Hematopoietic multipotent progenitor cell treated with erythropoietin and hydrocortisone succinate and interleukin-3 and kit ligand, for 6 days (in vitro differentiated cells): ENCODE measurements at regions not wholly inside any gene's neighbourhood (a gene's known extent, or its start where the extent isn't known, plus 50 kb on each side); places are given as distances from the start of the nearest gene placed in this dataset.

Experiments
- DNase-seq: peaks from one replicate; pipeline ENCODE4 v3.0.0-alpha.2; 2015

DNA sequence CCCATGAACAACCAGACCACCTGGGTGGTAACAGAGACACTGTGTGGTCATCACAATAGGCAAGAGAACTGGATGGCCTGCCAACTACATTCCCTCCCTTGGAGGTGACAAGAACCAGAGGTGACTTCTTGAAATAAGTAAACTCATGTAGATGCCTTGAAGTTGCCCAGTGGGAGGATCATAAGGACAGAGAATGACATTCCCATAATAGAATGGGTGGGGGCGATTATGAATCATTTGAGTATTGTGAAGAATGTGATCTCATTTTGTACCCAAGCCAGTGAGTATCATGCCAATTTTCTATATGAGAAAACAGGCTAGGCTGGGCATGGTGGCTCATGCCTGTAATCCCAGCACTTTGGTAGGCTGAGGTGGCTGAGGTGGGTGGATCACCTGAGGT, 211.4 kb upstream of the GYPC start:
- DNase-seq = no peak

DNA sequence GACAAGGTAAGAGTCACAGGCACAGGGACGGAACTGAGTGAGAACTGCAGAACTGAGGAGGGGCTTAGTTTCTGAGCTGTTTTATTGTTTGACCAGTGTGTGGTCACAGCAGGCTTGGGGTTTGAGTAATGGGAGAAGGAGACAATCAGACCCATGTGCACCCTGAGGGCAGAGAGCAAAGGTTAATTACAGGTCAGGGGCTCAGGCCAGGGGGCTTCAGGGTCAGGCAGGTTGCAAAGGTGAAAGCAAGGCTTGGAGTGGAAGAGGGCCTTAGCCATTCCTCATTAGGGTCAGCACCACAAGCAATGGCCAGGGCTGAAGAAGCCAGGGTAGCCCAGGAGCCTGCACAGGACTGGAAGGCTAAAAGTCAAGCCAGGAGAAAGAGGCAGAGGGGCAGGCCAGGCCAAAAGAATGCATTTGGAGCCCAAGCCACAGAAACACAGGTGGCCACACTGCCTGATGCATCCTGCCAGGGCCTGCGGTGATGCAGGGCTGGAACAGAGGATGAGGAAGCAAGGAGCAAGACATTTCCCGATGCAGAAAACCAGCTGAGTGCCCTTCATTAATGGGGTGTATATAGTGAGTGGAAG, 209.8 kb upstream of the GYPC start:
- DNase-seq = no peak

DNA sequence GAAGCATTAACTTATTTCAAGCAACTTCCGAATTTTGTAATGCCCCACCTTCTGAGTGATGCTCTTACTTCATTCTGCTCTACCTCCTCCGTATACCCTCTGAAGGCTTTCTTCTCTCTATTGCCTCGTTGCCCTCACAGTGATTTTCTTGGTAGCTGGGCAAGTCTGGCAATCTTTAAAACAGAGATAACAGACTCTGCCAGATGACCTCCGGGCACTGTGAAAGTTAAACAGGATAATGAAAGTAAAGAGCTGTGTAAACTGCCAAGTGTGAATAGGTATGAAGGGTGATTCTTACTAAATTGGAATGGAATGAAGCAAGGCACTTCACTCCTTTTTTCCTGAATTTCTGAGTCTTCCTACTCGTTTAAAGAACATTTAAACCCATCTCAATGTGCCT, 207.3 kb upstream of the GYPC start:
- no peak for DNase-seq

DNA sequence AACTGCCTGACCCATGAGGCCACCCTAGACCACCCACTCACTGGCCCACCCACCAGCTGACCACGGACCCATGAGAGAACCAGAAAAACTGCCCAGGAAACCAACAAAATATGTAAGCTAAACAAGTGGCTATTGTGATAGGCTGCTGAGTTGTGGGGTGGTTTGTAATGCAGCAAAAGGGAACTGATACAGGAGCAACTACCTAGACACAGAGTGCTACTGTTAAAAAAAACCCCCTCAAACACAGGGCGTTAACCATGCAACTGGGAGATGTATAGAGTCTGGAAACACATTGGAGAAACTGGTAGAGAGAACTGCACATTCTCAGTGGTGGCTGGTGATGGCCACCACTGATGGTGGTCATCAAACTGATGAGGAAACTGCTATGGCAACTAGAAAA, 206.3 kb upstream of the GYPC start:
- no peak for DNase-seq

DNA sequence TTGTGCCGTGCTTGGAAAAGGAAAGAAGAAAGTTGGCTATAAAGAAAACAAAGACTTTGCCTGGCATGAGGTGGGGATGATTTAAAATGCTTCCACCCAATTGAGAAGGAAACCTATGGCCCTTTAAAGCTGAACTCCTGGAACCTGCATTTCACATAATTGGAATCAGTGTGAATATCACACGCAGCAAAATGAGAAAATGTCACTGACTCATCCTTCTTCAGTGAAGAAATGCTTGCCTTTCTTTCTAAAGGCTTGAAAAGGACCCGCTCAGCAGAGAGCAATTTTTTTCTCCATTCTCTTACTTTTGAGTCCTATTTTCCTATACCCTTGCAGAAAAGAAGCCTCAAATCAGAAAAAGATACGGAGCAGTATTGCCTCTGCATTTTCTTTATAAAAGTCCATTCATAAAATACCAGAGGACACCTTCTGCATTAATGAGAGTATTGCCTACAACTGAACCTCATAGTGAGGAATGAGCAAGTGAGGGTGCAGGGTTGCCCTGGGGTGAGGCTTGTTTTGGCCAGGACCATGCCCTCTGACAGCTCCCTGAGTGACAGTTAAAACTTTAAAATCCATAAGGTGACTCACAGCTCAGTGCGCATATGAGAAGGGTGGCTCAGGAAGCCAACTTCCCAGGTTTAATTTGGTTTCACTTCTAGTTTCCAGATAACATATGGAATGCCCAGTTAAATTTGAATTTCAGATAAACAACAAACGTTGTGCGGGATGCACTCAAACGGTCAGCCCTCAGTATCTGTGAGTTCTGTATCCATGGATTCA, 191.9 kb upstream of the GYPC start:
- no peak for DNase-seq

DNA sequence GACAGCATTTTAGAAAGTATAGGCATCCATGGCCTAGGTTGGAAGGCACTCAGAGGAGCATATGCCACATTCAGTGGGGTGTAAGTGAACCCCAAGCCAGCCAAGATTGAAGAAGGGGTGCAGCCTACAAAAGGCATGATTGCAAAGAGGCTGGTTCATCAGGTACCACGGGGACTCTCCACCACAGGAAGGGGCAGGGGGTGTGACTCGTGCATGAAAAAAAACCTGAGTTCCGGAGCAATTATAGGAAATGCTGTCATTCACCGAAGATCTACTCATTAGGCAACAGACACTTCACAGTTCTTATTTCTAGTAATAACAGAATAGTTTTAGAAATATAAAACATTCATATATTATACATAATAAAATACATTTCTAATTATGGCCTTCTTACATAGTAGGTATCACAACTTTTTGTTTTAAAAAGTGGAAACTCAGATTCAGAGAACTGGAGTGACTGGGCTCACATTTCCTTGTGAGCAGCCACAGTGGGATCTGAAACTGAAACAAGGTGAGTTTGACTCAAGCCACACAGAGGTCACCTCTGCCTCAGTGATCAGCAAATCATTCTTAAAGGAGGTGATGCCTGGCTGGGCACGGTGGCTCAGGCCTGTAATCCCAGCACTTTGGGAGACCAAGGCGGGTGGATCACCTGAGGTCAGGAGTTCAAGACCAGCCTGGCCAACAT, 188.4 kb upstream of the GYPC start:
- DNase-seq = no peak

DNA sequence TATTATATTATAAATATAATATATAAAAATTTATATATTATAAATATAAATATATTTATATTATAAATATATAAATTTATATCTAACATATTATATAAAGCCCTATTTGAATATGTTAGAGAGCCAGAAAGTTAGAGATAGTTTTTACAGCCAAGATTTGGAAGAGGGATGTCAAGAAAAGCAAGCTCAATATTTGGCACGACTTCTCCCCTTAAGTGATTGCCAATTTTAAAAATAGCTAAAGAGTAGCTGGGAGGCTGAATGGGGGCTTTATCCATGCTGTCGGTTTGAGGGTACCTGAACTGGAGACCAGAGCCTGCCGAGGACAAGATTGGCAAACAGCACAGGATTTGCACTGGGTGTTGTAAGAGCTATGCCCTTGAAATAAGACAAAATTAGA, 180.9 kb upstream of the GYPC start:
- DNase-seq = no peak

DNA sequence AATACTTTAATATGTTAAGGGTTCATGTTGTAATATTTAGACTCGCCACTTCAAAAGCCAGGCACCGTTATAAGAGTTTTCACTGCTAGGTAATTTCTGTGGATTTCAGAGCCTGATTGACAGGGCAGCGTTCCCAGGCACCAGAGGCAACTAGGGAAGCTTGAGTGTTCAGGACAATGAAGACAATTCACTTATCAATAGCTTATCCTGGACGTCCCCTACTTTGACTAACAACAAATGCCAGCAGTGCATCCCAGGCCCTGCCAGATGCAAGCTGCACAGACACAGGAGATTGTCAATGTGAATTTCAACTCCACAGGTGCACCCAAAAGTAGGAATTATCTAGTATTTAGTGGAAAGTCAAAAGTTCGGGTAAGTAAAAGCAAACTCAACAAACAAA, 179.3 kb upstream of the GYPC start:
- DNase-seq = no peak

DNA sequence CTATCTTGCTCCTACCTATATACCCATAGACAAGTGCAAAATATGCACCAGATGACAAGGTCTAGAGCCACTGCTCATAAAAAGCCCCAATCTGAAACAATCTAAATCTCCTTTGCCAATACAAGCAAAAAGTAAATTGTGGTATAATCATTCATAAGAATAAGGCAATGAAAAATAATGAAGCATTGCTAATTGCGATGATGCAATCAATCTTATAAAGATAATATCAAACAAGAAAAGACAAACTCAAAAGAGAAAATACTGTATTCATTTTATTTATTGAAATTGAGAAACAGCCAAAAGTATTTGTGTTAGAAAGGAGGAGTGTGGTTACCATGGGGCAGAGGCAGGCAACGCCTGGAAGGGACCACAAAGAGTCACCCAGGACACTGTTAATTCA, 175.9 kb upstream of the GYPC start:
- DNase-seq = no peak

DNA sequence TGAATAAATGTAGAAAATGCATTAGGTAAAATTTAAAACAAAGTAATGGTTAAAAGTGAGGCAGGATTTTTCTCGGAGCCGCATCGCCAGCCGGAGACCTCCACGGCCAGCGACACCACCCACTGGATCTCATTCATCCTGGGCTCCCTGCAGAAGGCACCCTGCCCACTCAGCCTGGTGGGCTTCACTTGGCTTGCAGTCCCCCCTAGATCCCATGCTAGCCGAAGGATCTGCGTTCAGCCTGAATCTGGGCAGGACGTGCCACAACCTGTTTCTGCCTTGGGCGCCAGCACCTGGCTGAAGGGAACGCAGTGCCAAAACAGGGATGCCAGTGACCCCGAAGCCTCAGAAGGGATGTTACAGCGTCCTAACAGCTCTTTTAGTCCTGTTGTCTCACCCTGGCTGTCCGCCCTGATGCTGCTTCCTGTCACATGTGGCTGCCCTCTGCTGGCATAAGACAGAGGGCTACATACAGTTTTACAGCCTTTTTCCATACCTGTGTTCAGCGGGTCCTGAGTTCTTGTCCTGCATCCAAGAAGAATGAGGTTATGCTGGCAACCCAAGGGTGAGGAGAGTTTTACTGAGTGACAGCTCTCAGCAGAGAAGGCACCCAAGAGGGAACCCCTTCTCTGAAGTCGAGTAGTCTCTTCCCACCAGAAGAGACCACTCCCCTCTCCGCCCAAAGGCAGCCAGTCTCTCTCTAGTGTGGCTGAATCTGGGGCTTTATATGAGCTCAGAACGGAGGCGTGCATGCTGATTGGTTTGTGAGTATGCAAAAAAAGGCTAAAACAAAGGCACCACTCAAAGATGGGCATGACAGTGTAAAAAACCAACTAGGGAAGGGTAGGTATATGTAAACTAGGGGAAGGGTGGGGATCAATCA, 173.1 kb upstream of the GYPC start:
- peak; percentile 21 for DNase-seq

DNA sequence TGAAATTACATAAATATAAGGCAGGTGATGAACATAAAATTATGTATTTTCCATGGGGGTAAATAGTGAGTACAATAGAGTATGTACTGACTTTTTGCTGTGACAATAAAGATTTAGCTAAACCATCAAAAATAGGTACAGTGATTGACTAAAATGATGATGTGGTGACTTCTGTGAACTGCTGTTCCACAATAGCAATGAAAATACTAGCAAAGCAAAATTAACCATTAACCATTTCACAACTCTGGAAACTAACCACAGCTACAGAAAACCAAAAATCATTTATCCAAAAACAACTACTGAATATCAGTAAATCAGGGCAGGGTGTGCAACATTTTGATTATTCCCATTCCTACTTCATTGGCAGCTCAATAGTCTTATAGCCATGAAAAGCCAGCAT, 161.4 kb upstream of the GYPC start:
- DNase-seq = no peak

DNA sequence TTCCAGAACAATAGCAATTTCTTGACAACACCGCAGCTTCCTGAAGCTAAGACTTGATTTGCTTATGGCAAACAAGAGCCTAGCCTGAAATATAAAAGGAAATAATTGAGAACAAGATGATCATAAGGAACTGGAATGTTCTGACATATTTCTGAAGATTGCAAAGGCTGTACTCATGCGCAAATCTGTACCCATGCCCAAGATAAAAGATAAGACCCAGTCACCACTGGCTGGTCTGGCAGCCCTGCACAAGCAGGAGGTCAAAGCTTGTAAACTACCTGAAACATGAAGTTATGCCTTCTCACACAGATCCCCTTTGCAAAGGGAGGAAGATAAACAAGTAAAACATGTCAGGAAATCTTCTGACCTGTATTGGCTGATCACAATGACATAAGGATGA, 160.8 kb upstream of the GYPC start:
- DNase-seq = no peak

DNA sequence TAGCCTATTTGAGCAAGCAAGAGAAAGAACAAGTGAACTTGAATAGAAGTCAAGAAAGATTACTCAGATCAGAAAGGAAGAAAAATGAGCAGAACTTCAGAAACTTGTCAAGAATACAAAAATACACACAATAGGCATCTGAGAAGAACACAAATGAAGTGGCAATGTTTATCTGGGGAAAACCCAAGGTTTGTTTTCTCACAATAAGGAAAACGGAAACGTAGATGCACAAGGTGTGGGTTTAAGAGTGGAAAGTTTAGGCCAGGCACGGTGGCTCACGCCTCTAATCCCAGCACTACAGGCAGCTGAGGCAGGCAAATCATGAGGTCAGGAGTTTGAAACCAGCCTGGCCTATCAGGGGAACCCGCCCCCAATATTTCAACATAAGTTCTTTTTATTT, 159.5 kb upstream of the GYPC start:
- DNase-seq = no peak

DNA sequence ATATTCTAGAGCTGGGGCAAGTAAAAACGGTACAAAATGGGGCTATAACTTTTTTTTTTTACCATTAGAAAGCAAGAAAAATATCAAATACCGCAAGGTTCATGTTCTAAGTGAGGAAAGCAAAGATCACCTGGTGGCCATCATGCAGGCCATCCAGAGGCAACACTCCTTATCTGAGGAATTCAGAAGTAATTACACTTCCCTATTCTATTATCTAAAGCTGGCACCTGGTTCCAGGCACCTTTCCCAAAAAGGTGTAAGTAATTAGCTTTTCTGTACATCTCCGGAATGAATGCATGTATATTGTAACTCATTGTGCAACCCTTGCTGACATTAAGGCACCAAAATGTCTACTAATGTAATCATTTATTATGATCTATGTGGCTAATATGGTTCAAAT, 152.5 kb upstream of the GYPC start:
- DNase-seq = no peak

DNA sequence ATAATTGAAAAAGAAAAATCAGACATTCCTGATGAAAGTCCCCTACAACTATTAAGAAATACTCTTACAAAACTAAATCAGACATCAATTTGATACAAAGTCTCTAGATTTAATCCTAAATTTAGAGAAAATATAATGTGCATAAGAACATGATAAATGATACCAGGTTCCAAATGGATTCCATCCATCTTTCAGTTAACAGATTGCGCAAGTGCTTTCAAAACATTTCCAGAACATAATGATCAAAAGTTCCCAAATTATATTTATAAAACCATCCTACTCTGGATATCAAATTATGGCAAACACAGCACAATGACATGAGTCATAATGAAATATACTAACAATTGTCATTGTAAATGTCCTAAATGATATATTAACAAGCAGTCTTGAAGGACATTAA, 151.0 kb upstream of the GYPC start:
- no peak for DNase-seq

DNA sequence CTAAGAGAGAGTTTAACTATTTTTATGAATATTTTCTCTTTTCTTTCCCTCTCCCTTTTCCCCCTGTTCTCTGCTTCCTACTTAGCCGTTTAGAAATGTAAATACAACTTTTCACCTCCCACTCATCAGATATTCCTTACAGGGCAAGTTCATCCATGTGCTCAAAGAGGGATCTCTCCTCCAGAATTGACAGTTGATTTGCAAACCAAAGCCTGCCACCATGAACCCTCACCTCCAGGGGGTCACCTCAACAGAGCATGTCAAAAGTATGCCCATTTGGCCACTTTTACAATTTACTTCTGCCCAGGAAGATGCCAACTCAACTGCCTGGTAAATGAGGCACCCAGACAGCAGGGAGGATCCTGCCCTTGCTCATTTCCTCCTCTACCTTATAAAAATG, 149.2 kb upstream of the GYPC start:
- DNase-seq = no peak

DNA sequence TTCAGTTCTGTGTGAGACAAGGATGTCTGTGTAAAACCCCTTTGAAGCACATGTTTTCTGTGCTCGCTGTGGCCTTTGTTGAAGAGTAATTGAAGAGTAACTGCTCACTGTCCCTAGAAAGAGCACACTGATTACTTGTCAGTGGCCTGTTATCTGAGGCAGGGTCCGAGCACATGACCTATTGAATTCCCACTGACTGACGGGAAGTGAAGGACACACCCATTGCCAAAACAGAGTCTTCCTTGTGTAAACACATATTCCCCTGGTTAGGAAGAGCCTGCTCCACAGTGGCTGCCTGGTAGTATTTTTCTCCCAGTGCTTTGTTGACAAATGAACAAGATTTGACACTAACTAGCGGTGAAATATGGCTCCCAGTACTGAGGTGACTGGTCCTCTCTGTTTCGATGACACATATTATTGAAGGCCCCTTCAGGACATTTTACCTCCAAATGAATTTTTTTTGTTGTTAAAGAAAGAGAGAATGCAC, 148.5 kb upstream of the GYPC start:
- no peak for DNase-seq

DNA sequence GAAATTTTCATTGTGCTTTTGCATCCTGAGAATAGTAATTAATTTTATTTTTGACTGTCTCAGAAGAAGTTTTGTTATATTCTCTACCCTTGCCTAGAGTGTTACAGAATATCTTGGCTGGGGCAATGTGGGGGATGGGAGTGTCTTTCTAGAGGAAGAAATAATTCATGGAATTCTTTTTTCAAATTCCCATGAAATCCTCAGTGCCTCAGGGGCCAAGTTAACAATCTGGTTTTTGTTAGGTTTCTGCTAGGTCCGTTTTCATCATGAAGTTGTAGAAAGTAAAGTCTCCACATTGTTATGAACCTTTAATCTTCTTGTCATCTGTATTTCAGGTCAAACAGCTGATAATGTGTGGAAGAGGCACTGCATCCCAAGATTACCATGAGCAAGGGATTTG, 145.6 kb upstream of the GYPC start:
- no peak for DNase-seq

DNA sequence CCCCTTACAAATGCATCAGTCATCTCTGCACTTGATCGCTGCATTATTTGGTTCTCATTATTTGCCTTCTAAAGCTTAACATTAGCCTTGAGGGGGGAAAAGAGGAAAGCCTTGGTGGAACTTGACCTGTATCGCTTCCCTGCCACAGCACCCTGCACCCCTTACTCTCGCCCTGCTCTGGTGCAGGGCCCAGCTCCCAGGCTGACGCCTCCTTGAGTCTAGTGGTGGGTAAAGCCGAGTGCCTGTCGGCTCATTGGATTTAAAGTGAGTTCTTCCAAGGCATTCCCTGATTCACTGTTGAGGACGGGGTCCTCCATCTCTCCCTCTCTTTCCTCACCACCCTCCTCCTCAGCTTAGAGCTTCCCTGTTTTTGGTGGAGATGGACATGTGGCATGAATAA, 145.0 kb upstream of the GYPC start:
- DNase-seq = no peak

DNA sequence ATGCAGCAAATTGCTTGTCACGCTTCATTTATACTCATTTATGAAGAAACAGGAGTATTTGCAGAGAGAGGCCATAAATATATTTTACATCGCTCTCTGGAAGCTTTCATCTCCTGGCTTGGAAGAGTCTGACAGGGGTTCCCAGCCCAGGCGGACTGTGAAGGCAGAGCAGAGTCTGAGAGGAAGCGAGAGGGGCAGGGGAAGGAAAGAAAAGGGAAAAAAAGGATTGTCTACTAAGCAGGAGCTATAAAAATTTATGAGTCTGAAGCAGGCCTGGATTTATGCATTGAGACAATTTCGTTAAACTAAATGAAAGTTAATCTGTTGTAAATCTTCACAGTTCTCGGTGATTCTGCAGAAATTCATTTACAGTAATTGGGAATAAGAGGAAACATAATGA, 143.9 kb upstream of the GYPC start:
- no peak for DNase-seq

DNA sequence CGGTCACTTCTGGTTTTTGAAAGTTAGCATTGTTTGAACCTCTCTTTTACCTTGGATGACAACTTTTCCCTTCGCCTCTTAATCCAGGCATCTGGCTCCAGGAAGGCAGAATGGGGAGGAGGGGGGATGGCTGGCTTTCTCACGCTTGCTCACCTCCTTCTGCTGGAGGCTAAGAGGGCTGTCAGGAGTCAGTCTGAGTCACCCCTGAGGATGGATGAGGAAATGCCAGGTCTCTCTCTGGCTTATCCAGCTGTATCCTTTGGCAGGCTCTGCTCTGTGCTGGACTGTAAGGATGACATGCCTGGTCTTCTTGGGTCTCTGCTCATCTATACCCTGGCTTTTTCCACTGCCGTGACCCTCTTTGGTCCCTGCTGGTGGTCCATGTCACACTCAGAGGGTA, 142.9 kb upstream of the GYPC start:
- no peak for DNase-seq

DNA sequence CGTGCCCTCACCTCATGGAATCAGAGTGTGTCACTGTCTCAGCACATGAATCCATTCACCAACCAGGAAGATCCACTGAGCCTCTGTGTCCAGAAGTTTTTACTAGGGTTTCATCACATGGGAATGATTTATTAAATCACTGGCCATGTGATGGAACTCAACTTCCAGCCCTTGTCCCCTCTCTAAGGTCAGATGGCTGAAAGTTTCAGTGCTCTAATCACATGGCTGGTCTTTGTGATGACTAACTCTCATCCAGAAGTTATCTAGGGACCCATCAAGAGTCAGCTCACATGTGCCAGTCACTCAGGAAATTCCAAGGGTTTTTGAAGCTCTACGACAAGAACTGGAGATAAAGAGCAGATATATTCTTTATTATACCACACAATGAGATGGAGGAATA, 140.5 kb upstream of the GYPC start:
- DNase-seq = no peak

DNA sequence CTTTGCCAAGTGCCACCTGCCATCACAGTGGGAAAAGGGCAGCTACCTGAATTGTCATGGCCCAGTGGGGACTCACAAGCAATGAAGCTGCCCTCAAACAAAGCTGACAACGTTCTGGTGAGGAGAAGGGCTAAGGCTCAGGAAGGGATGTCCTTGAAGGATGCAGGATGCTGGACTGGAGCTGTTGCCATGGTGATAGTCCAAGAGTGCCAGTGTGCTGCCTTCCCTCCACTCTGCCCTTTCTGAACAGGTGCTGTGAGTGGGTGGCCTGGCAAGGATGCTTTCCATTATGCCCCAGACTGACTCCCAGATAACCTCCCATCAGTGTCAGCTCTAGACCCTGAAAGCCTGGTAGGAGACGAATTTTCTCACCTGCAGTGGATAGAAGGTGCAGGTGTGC, 137.8 kb upstream of the GYPC start:
- DNase-seq = no peak
